WERI-Rb-1 (cell line): ENCODE measurements at regions not wholly inside any gene's neighbourhood (a gene's known extent, or its start where the extent isn't known, plus 50 kb on each side); places are given as distances from the start of the nearest gene placed in this dataset.

Experiments used
- DNase-seq: peaks from one replicate; pipeline ENCODE4 v3.0.0-alpha.2; 2020
- H3K27ac ChIP-seq: fragments of 250-450 bp; sonication (Bioruptor Pico); 2 replicates; pipeline ENCODE4 v1.5.1; 2020; ENCODE audit warnings: mild to moderate bottlenecking, moderate library complexity
- H3K27me3 ChIP-seq: fragments of 250-450 bp; sonication (Bioruptor Pico); 2 replicates; pipeline ENCODE4 v1.5.1; 2021; ENCODE audit warnings: mild to moderate bottlenecking, low read depth, moderate library complexity; ENCODE audit not compliant: insufficient read depth, severe bottlenecking
- H3K36me3 ChIP-seq: fragments of 250-450 bp; sonication (Bioruptor Pico); 2 replicates; pipeline ENCODE4 v1.5.1; 2020; ENCODE audit warnings: mild to moderate bottlenecking, moderate library complexity
- H3K4me3 ChIP-seq: 2 replicates; pipeline ENCODE4 v1.5.1; 2011; ENCODE audit warnings: low read depth, mild to moderate bottlenecking, control low read depth, low read length
- H3K9me3 ChIP-seq: fragments of 250-450 bp; sonication (Bioruptor Pico); 2 replicates; pipeline ENCODE4 v1.5.1; 2021; ENCODE audit warnings: mild to moderate bottlenecking, moderate library complexity; ENCODE audit not compliant: severe bottlenecking
- CTCF ChIP-seq: IDR thresholded peaks from 2 replicates; pipeline ENCODE4 v1.5.1; 2011; ENCODE audit warnings: low read depth, mild to moderate bottlenecking, control low read depth, inconsistent platforms, low read length

GRCh38 chr5:2861605-2862004 lies 110.1 kb upstream of the IRX2 start:
- Histone ChIP-seq H3K27ac (no peak overlapping the region), H3K36me3 (no peaks in the 10 kb centered on the region), H3K9me3 (no peaks in the 10 kb centered on the region), H3K4me3 (no peak overlapping the region), H3K27me3 (no peaks in the 10 kb centered on the region)
- TF ChIP-seq CTCF: no peak
- no peak for DNase-seq

DNA sequence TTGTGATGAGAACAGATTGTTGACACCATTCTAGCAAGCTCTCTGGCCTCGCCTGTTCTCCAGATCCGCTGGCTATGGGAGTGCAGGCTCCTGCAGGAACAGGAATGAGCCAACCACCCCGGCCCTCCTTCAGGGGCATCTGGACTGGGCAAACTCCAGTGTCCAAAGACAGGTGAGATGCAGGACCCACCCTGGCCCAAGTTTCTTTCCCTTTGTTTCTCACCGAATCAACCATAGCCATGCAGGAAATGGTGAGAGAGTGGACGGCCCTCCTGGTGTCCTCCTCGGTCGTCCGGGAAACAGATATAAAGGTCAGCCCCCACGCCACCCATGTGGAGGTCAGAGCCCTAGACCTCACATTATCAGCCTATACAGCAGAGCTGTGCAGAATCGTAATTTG lies 108.6 kb upstream of the IRX2 start:
- TF ChIP-seq CTCF: no peak
- DNase-seq: no peak
- no peaks in the 10 kb centered on the region for H3K27me3 ChIP-seq
- no peak overlapping the region for H3K4me3 ChIP-seq
- H3K36me3 ChIP-seq: no peaks in the 10 kb centered on the region
- no peak overlapping the region for H3K27ac ChIP-seq
- H3K9me3 ChIP-seq: no peaks in the 10 kb centered on the region

DNA sequence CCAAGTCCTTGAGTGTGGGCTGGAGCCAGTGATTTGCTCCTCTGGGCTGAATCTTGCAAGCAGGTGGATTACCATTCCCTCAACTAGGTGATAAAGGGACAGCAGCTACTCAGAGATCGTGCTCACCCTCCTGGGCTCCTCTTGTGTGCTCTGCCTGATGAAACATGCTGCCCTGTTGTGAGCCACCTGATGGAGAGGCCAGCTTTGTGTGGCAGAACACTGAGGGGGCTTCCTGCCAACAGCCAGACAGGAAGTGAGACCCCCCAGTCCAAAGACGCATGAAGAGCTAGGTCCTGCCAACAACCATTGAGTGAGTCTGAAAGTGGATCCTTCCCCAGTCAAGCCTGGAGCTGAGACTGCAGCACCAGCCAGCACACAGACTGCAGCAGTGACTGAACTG lies 106.4 kb upstream of the IRX2 start:
- Histone ChIP-seq H3K4me3 (no peak overlapping the region), H3K36me3 (no peaks in the 10 kb centered on the region), H3K9me3 (peaks cover 3% of the 10 kb centered on the region), H3K27me3 (no peaks in the 10 kb centered on the region), H3K27ac (no peak overlapping the region)
- DNase-seq: no peak
- no peak for TF ChIP-seq CTCF

DNA sequence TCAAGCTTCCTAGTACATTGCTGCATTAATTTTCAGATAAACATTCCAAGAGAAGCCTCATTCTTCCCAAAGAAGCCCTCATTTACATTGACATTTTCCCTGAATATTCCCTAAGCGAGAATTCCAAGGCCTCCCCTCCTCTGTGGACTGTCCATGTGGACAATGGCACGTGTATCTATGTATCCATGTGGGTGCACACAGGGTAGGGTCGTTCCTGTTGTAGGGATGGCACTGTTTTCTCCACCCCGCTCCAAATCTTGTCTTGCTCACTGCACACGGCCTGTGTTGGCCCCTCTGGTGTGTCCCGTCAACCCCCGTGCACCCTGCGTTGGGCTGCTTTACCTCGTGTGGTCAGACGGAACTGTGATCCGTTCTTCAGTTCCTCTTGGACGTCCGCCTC lies 104.7 kb upstream of the IRX2 start:
- no peak for DNase-seq
- Histone ChIP-seq H3K9me3 (peaks cover 3% of the 10 kb centered on the region), H3K4me3 (no peak overlapping the region), H3K36me3 (no peaks in the 10 kb centered on the region), H3K27ac (no peak overlapping the region), H3K27me3 (no peaks in the 10 kb centered on the region)
- TF ChIP-seq CTCF: no peak

GRCh38 chr5:2852446-2852845 lies 101.0 kb upstream of the IRX2 start:
- DNase-seq: no peak
- H3K4me3 ChIP-seq: no peak overlapping the region
- no peak for TF ChIP-seq CTCF
- H3K27me3 ChIP-seq: no peaks in the 10 kb centered on the region
- peaks cover 3% of the 10 kb centered on the region for H3K9me3 ChIP-seq
- no peak overlapping the region for H3K27ac ChIP-seq
- H3K36me3 ChIP-seq: no peaks in the 10 kb centered on the region

DNA sequence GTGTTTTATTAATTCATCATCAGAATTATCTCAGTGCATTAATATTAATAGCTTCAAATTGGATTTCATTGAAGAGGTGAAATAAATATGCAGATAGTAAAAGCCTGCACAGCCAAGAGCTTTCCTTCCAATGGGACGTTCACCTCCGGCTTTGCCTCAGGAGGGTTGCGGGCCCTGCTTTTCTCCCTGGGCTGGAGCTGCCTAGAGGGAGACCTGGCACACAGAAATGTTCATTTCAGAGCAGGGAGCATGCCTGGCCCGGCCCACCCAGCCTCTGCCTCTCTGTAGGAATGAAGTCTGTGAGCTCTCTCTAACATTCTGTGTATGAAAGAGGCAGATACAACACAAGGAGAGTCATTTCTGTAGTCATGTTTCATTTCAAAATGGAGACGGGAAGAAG lies 100.4 kb upstream of the IRX2 start:
- H3K27me3 ChIP-seq: no peaks in the 10 kb centered on the region
- no peak for DNase-seq
- TF ChIP-seq CTCF: no peak

More for the DNA sequence above, 100.4 kb upstream of the IRX2 start:
- Histone ChIP-seq H3K27ac (no peak overlapping the region), H3K36me3 (no peaks in the 10 kb centered on the region), H3K9me3 (peaks cover 3% of the 10 kb centered on the region), H3K4me3 (no peak overlapping the region)
